Choroid plexus epithelial cell (primary cell): ENCODE measurements at regions not wholly inside any gene's neighbourhood (a gene's known extent, or its start where the extent isn't known, plus 50 kb on each side); places are given as distances from the start of the nearest gene placed in this dataset.

Experiments used
- DNase-seq: peaks from one replicate; pipeline ENCODE4 v3.0.0-alpha.2; 2010; ENCODE audit warnings: low read depth
- H3K4me3 ChIP-seq: 2 replicates; pipeline ENCODE4 v1.5.1; 2011; ENCODE audit warnings: low read depth, mild to moderate bottlenecking, control low read depth, low read length, moderate library complexity
- CTCF ChIP-seq: conservative IDR thresholded peaks from 2 replicates; pipeline ENCODE4 v1.5.1; 2011; ENCODE audit warnings: low read depth, mild to moderate bottlenecking, control low read depth, inconsistent platforms, low read length, moderate library complexity

- no peak for DNase-seq
- no peak for TF ChIP-seq CTCF
- H3K4me3 ChIP-seq: no peak overlapping the region
Observed at GRCh38 chr9:93875330-93875729, 79.8 kb downstream of the BARX1 start.

- no peak for DNase-seq
- TF ChIP-seq CTCF: no peak
- H3K4me3 ChIP-seq: no peak overlapping the region
Observed at GRCh38 chr9:93874242-93874641, 80.9 kb downstream of the BARX1 start.

GRCh38 chr9:93871286-93871685 lies 83.9 kb downstream of the BARX1 start:
- DNase-seq: no peak
- H3K4me3 ChIP-seq: no peak overlapping the region
- TF ChIP-seq CTCF: no peak

GRCh38 chr9:93869863-93870262 lies 85.3 kb downstream of the BARX1 start:
- no peak for DNase-seq
- no peak for TF ChIP-seq CTCF
- H3K4me3 ChIP-seq: no peak overlapping the region

- no peak for DNase-seq
- no peak overlapping the region for H3K4me3 ChIP-seq
- TF ChIP-seq CTCF: no peak
Observed at GRCh38 chr9:93869088-93869487, 86.1 kb downstream of the BARX1 start.

- H3K4me3 ChIP-seq: no peak overlapping the region
- no peak for TF ChIP-seq CTCF
- DNase-seq: no peak
Observed at GRCh38 chr9:93865716-93866115, 89.4 kb downstream of the BARX1 start.

GRCh38 chr9:93865245-93865644 lies 89.9 kb downstream of the BARX1 start:
- TF ChIP-seq CTCF: no peak
- no peak overlapping the region for H3K4me3 ChIP-seq
- no peak for DNase-seq
